Heart left ventricle (tissue), 16 donors: ENCODE measurements at regions not wholly inside any gene's neighbourhood (a gene's known extent, or its start where the extent isn't known, plus 50 kb on each side); places are given as distances from the start of the nearest gene placed in this dataset.
A peak's percentile ranks its signal among the peaks of the same experiment; 100 is the strongest.

Experiments used
- ATAC-seq, 4 donors: fragments of 200-7000 bp; cut with Tn5 transposase; one replicate each; pipeline ENCODE4 v1.9.1; 2020 to 2022; ENCODE audit warnings: moderate library complexity in 4 of 4, mild to moderate bottlenecking in 3 of 4, moderate number of reproducible peaks in 1 of 4
- DNase-seq, 5 donors: peaks; one replicate each; pipeline ENCODE4 v3.0.0-alpha.2; 2020
- H3K27ac ChIP-seq, 12 donors: fragments of 200-600 bp; sonication (generic) in 4 of 12; one replicate each; pipeline versions ENCODE4 v1.5.0 to v1.8.0; 2016 to 2022; ENCODE audit warnings: mild to moderate bottlenecking in 2 of 12
- H3K27me3 ChIP-seq, 9 donors: fragments of 200-600 bp; sonication (generic) in 2 of 9; one replicate each; pipeline versions ENCODE4 v1.5.1 to v1.8.0; 2016 to 2022; ENCODE audit warnings: mild to moderate bottlenecking in 3 of 9
- H3K36me3 ChIP-seq, 9 donors: fragments of 200-600 bp; sonication (generic) in 2 of 9; one replicate each; pipeline versions ENCODE4 v1.5.0 to v1.8.0; 2018 to 2022; ENCODE audit warnings: mild to moderate bottlenecking in 2 of 9
- H3K4me1 ChIP-seq, 12 donors: fragments of 200-600 bp; sonication (generic) in 4 of 12; one replicate each; pipeline versions ENCODE4 v1.5.0 to v1.8.0; 2016 to 2022; ENCODE audit warnings: mild to moderate bottlenecking in 3 of 12
- H3K4me3 ChIP-seq, 12 donors: fragments of 200-600 bp; sonication (generic) in 4 of 12; one replicate each; pipeline versions ENCODE4 v1.5.0 to v1.8.0; 2017 to 2022; ENCODE audit warnings: mild to moderate bottlenecking in 9 of 12, moderate library complexity in 4 of 12
- H3K9me3 ChIP-seq, 12 donors: fragments of 200-600 bp; sonication (generic) in 4 of 12; one replicate each; pipeline versions ENCODE4 v1.5.0 to v1.8.0; 2016 to 2022; ENCODE audit warnings: mild to moderate bottlenecking in 1 of 12
- POLR2A ChIP-seq, 2 donors: fragments of 450-650 bp; IDR thresholded peaks; one replicate each; pipeline ENCODE4 v1.6.1; 2017; ENCODE audit warnings: antibody characterized with exemption in 2 of 2, mild to moderate bottlenecking in 2 of 2, moderate library complexity in 2 of 2
- whole genome bisulfite sequencing, 4 donors: extraction: QIAGEN DNeasy Blood & Tissue Kit in 2 of 4; methylation state at CpG; one replicate each; pipeline versions ENCODE4 v1.1.5 to v1.1.7; 2013 to 2018; 5-methylcytosine and 5-hydroxymethylcytosine counted together
- intact Hi-C, 10 donors: fragments of 100-400 bp; cut with DNase I; formaldehyde crosslinking; loops; one replicate each; pipeline versions ENCODE4 v1.11.1 to v1.14.2; 2022
- TF ChIP-seq, protein P1 (sequence below), 12 donors: fragments of 200-600 bp; sonication (generic) in 4 of 12; IDR thresholded peaks; one replicate each; pipeline versions ENCODE4 v1.5.0 to v1.8.0; 2018 to 2022; ENCODE audit warnings: antibody characterized with exemption in 12 of 12, mild to moderate bottlenecking in 5 of 12
- donor health status: ischemic (EF 13 %, LVEDD 7.1; RV severe dilation, severe dysfunction).
- donor health status: healthy with polysubstance abuse.
- donor health status: DM: no; HTN: yes; CAD: no.
- donor health status: DM: no; HTN: no; CAD: no.
- donor health status: ischemic (EF 25% LVEDD 6.9; RV normal size, moderate dysfunction).
- donor health status: ischemic (EF 25% LVEDD 5.7; RV mildly dilated, moderate dysfunction).
- donor health status: healthy.
- donor health status: DM: yes; HTN: yes; CAD: no.
- donor health status: ischemic (EF 35%, LVEDD 5.7; RV mildly dilated, moderate dysfunction).
- donor health status: nonischemic (EF 11% LVEDD 7.7; RV severe dilation, severe dysfunction).
- donor health status: DM: yes; HTN: yes; CAD: no.
- donor health status: PGD.
- donor health status: ischemic (EF 29% LVEDD 5.4; RV normal size, mild dysfunction).
- donor health status: nonischemic (EF 23%, LVEDD 6.1; RV moderate dilation, normal function).

DNA sequence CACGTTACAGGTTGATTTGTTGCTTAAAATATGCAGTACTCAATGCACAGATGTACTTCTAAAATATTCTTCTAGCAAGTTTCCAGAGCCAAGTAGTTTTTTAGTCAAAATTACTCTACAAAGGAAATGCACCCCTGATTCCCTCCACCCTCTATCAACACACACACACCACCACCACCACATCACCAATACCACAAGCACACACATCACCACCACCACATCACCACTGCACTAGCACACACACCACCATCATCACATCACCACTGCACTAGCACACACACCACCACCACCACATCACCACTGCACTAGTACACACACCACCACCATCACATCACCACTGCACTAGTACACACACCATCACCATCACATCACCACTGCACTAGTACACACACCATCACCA lies 105.2 kb upstream of the FRG1 start:
- Histone ChIP-seq H3K36me3 (no peaks in the 10 kb centered on the region), H3K27me3 (no peaks in the 10 kb centered on the region), H3K4me1 (peaks cover 0 to 17% (median 0%) of the 10 kb centered on the region in 12 donors), H3K4me3 (no peak overlapping the region), H3K27ac (peak overlapping the region in 4 of 12 donors; percentile 62 to 78 (median 65)), H3K9me3 (no peaks in the 10 kb centered on the region)
- DNase-seq (no peak), ATAC-seq (no peak)
- WGBS, 4 donors = 40 to 64% (median 49%) methylated on average over 1 of the region's 1 CpG
- TF ChIP-seq POLR2A (IDR thresholded peaks at IDR 0.05) = no peak
- TF ChIP-seq, protein P1, sequence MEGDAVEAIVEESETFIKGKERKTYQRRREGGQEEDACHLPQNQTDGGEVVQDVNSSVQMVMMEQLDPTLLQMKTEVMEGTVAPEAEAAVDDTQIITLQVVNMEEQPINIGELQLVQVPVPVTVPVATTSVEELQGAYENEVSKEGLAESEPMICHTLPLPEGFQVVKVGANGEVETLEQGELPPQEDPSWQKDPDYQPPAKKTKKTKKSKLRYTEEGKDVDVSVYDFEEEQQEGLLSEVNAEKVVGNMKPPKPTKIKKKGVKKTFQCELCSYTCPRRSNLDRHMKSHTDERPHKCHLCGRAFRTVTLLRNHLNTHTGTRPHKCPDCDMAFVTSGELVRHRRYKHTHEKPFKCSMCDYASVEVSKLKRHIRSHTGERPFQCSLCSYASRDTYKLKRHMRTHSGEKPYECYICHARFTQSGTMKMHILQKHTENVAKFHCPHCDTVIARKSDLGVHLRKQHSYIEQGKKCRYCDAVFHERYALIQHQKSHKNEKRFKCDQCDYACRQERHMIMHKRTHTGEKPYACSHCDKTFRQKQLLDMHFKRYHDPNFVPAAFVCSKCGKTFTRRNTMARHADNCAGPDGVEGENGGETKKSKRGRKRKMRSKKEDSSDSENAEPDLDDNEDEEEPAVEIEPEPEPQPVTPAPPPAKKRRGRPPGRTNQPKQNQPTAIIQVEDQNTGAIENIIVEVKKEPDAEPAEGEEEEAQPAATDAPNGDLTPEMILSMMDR (IDR thresholded peaks at IDR 0.05) = no peak
- intact Hi-C loops = no loop called here

DNA sequence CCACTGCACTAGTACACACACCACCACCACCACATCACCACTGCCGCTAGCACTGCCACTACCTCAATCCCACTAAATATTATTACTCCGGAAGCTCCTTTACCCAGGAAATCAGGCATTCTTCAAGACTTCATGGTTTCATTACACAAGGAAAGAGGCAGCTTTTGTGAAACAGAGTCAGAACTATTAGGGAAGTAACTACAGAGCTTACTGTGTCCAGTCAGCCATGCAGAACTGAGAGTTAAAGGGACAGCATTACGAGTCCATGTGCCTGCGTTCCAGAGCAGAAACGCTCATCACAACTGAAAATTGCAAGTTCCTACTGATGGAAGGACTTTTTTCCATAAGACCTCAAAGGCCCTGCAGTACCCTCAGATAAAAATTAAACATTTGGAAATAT lies 103.2 kb upstream of the FRG1 start:
- no peak overlapping the region for H3K4me3 ChIP-seq
- no peaks in the 10 kb centered on the region for H3K36me3 ChIP-seq
- no peak for TF ChIP-seq POLR2A (IDR thresholded peaks at IDR 0.05)
- TF ChIP-seq, protein P1 (IDR thresholded peaks at IDR 0.05) = no peak
- peak overlapping the region in 1 of 12 donors; percentile 95 for H3K27ac ChIP-seq
- H3K27me3 ChIP-seq = no peaks in the 10 kb centered on the region
- H3K4me1 ChIP-seq = peaks cover 0 to 17% (median 0%) of the 10 kb centered on the region in 12 donors
- H3K9me3 ChIP-seq = no peaks in the 10 kb centered on the region
- ATAC-seq (no peak), DNase-seq (no peak)
- intact Hi-C loops = no loop called here
- WGBS, 4 donors = 76 to 82% (median 77%) methylated on average over 5 of the region's 5 CpGs

DNA sequence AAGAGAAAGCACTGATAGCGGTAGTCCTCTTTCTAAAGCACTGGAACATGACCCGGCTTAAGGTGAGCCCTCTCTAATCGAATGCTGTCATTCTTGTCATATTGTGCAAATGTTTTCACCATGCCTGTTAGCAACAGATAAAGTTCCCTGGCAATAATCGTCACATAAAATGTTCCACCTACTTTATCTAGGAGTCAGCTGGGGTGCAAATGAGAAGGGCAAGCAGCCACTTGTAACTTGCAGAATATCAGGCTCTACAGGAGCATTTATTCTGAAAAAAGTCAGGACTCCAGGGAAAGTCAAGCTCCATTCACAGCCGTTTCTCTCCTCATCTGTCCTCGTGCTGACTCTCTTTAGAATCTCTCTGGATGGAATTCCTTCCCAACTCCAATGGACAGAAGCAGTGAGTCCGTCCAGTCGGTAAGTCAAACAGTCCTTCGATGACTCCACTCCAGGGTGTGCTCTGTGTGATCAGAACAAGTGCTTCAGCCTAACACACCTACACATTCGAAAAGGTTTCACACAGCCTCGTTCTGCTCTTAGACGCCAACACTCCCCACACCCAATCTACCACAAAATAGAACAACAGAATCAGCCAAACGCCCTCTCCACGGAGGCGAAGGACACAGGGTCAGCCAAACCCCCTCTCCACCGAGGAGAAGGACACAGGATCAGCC lies 101.7 kb upstream of the FRG1 start:
- Histone ChIP-seq H3K4me3 (peak overlapping the region in 3 of 12 donors; percentile 18 to 25 (median 19)), H3K4me1 (peaks cover 0 to 16% (median 0%) of the 10 kb centered on the region in 12 donors), H3K27ac (peak overlapping the region in 11 of 12 donors; percentile 62 to 95 (median 79)), H3K9me3 (no peaks in the 10 kb centered on the region), H3K27me3 (no peaks in the 10 kb centered on the region), H3K36me3 (no peaks in the 10 kb centered on the region)
- WGBS, 4 donors = 32 to 50% (median 42%) methylated on average over 16 of the region's 16 CpGs
- TF ChIP-seq, protein P1 (IDR thresholded peaks at IDR 0.05) = no peak
- no peak for TF ChIP-seq POLR2A (IDR thresholded peaks at IDR 0.05)
- DNase-seq = peak in 2 of 5 donors; percentile 32 to 35
- intact Hi-C loops = no loop called here
- peak; percentile 89 to 93 (median 92) for ATAC-seq

DNA sequence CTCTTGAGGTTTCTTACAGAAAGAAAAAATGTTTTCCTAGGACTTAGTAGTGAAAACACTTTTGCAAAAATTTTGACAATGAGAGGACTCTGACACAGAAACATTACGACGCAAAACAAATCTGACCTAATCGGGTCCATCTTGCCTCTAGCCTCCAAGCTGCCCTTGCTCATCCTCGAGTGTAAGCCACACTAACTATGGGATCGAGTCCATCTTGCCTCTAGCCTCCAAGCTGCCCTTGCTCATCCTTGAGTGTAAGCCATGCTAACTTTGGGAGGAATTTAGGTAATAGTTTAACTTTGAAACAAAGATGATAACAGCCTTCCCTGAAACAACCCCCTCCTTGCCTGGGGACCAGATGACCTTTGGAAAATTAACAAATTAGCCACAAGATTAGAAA lies 100.3 kb upstream of the FRG1 start:
- intact Hi-C loops = no loop called here
- Histone ChIP-seq H3K27me3 (no peaks in the 10 kb centered on the region), H3K36me3 (no peaks in the 10 kb centered on the region), H3K4me3 (no peak overlapping the region), H3K27ac (peak overlapping the region in 5 of 12 donors; percentile 83 to 95 (median 88)), H3K9me3 (no peaks in the 10 kb centered on the region), H3K4me1 (peaks cover 0 to 10% (median 0%) of the 10 kb centered on the region in 12 donors)
- no peak for DNase-seq
- 86 to 93% (median 89%) methylated on average over 5 of the region's 5 CpGs for WGBS, 4 donors
- no peak for TF ChIP-seq POLR2A (IDR thresholded peaks at IDR 0.05)
- TF ChIP-seq, protein P1 (IDR thresholded peaks at IDR 0.05) = no peak
- no peak for ATAC-seq
